ENCODE measurements at regions not wholly inside any gene's neighbourhood (a gene's known extent, or its start where the extent isn't known, plus 50 kb on each side); places are given as distances from the start of the nearest gene placed in this dataset.

GRCh38 chr2:33877348-33878016, 278.4 kb upstream of the FAM98A start:
- H3K4me3 ChIP-seq (ENCODE audit: low read length), result no peak overlapping the region
- H3K27ac ChIP-seq (ENCODE audit: low read length), result no peak overlapping the region
- H3K27me3 ChIP-seq (ENCODE audit: insufficient read depth, low read length), result no peaks in the 10 kb centered on the region
- H3K9ac ChIP-seq (ENCODE audit: low read depth, low read length), result no peak overlapping the region
- no peaks in the 10 kb centered on the region for H3K4me1 ChIP-seq (ENCODE audit: insufficient read depth, low read length)
- H3K9me3 ChIP-seq (ENCODE audit: insufficient read depth, low read depth, low read length), result no peaks in the 10 kb centered on the region
- no peaks in the 10 kb centered on the region for H3K36me3 ChIP-seq (ENCODE audit: insufficient read depth, low read depth, low read length)

DNA sequence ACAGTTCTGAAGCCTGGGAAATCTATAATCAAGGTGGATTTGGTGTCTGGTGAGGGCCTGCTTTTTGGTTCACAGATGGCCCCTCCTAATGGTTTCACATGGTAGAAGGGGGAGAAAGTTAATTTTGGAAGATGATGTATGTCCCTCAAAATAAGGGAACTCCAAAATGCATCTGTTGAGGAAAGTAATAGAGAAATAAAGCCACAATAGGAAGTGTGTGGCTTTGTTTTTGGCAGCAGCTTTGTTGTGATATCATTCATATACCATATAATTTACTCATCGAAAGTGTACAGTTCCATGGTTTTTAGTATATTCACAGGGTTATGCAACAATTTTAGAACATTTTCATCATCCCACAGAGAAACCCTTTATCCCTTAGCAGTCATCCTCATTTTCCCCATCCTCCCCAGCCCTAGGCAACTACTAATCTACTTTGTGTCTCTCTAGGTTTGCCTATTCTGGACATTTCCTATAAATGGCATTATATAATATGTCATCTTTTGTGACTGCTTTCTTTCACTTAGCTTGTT, 274.0 kb upstream of the FAM98A start:
- no peaks in the 10 kb centered on the region for H3K27me3 ChIP-seq (ENCODE audit: insufficient read depth, low read length)
- H3K36me3 ChIP-seq (ENCODE audit: insufficient read depth, low read depth, low read length), result no peaks in the 10 kb centered on the region
- no peak overlapping the region for H3K27ac ChIP-seq (ENCODE audit: low read length)
- H3K4me3 ChIP-seq (ENCODE audit: low read length), result no peak overlapping the region
- H3K4me1 ChIP-seq (ENCODE audit: insufficient read depth, low read length), result 0 out of 2 replicates have a peak, but pooled peaks cover 2% of the 10 kb centered on the region
- no peak overlapping the region for H3K9ac ChIP-seq (ENCODE audit: low read depth, low read length)
- peaks cover 14% of the 10 kb centered on the region for H3K9me3 ChIP-seq (ENCODE audit: insufficient read depth, low read depth, low read length)

DNA sequence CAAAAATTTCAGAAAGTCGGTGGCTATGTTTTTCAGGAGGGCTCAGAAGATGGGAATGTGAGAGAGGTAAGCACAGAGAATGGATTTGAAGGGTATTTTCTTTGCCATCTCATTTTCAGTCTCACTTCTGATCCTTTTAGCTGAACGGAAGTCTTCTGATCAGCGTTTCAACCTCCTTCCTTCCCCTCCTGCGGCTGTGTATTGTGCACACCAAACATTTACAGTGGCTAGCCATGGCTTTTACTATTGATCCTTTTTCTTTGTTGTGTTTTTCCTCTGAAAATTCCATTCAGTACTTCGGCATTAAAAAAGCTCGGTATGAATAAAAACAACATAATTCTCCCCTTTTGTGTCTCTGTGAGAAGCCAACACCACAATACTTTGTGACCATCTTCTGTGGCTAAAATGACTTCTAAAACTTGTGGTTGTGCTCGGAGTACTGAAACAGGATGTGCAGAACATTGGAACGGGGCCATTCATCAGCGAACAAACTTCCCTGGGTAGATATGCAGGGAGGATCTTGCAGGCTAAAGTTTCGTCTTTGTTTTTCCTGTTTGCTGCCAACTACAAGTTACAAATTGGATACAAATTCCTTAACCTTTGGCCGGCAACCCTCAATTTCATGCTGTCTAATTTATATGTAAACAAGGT, 260.8 kb upstream of the FAM98A start:
- Histone ChIP-seq H3K4me1 (ENCODE audit: insufficient read depth, low read length) (peaks cover 8% of the 10 kb centered on the region), H3K9me3 (ENCODE audit: insufficient read depth, low read depth, low read length) (peaks cover 14% of the 10 kb centered on the region; the same call in 1 of the 2 replicates), H3K36me3 (ENCODE audit: insufficient read depth, low read depth, low read length) (no peaks in the 10 kb centered on the region), H3K27ac (ENCODE audit: low read length) (no peak overlapping the region), H3K4me3 (ENCODE audit: low read length) (no peak overlapping the region), H3K27me3 (ENCODE audit: insufficient read depth, low read length) (no peaks in the 10 kb centered on the region), H3K9ac (ENCODE audit: low read depth, low read length) (no peak overlapping the region)

DNA sequence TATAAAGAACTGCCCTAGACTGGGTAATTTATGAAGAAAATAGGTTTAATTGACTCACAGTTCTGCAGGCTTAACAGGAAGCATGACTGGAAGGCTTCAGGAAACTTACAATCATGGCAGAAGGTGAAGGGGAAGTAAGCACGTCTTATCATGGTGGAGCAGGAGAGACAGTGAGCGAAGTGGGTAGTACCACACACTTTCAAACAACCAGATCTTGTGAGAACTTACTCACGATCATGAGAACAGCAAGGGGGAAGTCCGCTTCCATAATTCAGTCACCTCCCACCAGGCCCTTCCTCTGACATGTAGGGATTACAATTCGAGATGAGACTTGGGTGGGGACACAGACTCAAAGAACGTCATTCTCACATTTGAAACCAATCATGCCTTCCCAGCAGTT, 260.1 kb upstream of the FAM98A start:
- no peak overlapping the region for H3K4me3 ChIP-seq (ENCODE audit: low read length)
- no peaks in the 10 kb centered on the region for H3K36me3 ChIP-seq (ENCODE audit: insufficient read depth, low read depth, low read length)
- H3K4me1 ChIP-seq (ENCODE audit: insufficient read depth, low read length), result peaks cover 8% of the 10 kb centered on the region
- no peaks in the 10 kb centered on the region for H3K27me3 ChIP-seq (ENCODE audit: insufficient read depth, low read length)
- no peak overlapping the region for H3K27ac ChIP-seq (ENCODE audit: low read length)
- H3K9ac ChIP-seq (ENCODE audit: low read depth, low read length), result no peak overlapping the region
- peaks cover 22% of the 10 kb centered on the region for H3K9me3 ChIP-seq (ENCODE audit: insufficient read depth, low read depth, low read length)

DNA sequence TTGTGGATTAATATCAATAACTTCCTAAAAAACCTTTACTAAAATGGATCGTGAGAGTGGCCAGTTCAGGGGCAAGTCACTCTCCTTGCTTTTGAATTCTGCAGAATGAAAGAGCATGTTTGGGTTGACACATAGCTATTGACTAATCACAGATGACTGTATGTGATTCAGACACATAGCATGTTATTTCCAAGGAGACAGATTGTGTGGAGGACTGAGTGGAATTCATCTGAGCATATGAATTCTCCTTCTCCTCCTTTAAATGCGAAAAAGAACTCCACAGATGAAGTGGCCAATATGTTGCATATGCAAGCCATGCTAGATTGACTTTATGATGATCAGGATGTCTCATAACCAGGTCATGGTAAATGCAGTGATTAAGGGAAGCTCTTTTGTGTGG, 249.4 kb upstream of the FAM98A start:
- H3K4me1 ChIP-seq (ENCODE audit: insufficient read depth, low read length), result no peaks in the 10 kb centered on the region
- H3K36me3 ChIP-seq (ENCODE audit: insufficient read depth, low read depth, low read length), result no peaks in the 10 kb centered on the region
- no peak overlapping the region for H3K27ac ChIP-seq (ENCODE audit: low read length)
- no peak overlapping the region for H3K9ac ChIP-seq (ENCODE audit: low read depth, low read length)
- H3K27me3 ChIP-seq (ENCODE audit: insufficient read depth, low read length), result no peaks in the 10 kb centered on the region
- H3K4me3 ChIP-seq (ENCODE audit: low read length), result no peak overlapping the region
- H3K9me3 ChIP-seq (ENCODE audit: insufficient read depth, low read depth, low read length), result peaks cover 34% of the 10 kb centered on the region

- no peak overlapping the region for H3K27ac ChIP-seq (ENCODE audit: low read length)
- no peaks in the 10 kb centered on the region for H3K9me3 ChIP-seq (ENCODE audit: insufficient read depth, low read depth, low read length)
- no peaks in the 10 kb centered on the region for H3K27me3 ChIP-seq (ENCODE audit: insufficient read depth, low read length)
- no peaks in the 10 kb centered on the region for H3K36me3 ChIP-seq (ENCODE audit: insufficient read depth, low read depth, low read length)
- no peaks in the 10 kb centered on the region for H3K4me1 ChIP-seq (ENCODE audit: insufficient read depth, low read length)
- no peak overlapping the region for H3K4me3 ChIP-seq (ENCODE audit: low read length)
- no peak overlapping the region for H3K9ac ChIP-seq (ENCODE audit: low read depth, low read length)
Observed at GRCh38 chr2:33839791-33840190, 240.7 kb upstream of the FAM98A start.

DNA sequence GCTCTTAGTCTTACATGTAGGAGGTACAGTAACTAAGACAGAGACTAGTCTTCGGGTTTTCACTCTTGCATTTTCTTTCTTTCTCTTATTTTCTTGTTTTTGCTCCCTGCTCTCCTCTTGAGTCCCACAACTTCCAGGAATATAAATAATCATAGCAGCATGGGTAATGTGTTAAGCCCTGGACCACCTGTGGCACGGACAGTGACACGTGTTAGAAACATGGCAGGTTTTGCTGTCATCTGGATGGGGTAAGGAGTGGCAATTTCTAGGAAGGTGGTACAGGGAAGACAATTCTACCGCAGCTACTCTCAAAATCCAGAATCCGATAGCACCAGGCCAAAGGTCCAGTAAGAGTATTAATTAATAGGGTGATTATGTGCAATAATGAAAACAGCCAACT, 237.5 kb upstream of the FAM98A start:
- no peaks in the 10 kb centered on the region for H3K4me1 ChIP-seq (ENCODE audit: insufficient read depth, low read length)
- H3K9ac ChIP-seq (ENCODE audit: low read depth, low read length), result no peak overlapping the region
- H3K9me3 ChIP-seq (ENCODE audit: insufficient read depth, low read depth, low read length), result no peaks in the 10 kb centered on the region
- no peaks in the 10 kb centered on the region for H3K27me3 ChIP-seq (ENCODE audit: insufficient read depth, low read length)
- H3K27ac ChIP-seq (ENCODE audit: low read length), result no peak overlapping the region
- H3K36me3 ChIP-seq (ENCODE audit: insufficient read depth, low read depth, low read length), result no peaks in the 10 kb centered on the region
- H3K4me3 ChIP-seq (ENCODE audit: low read length), result no peak overlapping the region

- no peaks in the 10 kb centered on the region for H3K36me3 ChIP-seq (ENCODE audit: insufficient read depth, low read depth, low read length)
- no peaks in the 10 kb centered on the region for H3K4me1 ChIP-seq (ENCODE audit: insufficient read depth, low read length)
- no peaks in the 10 kb centered on the region for H3K9me3 ChIP-seq (ENCODE audit: insufficient read depth, low read depth, low read length)
- H3K27me3 ChIP-seq (ENCODE audit: insufficient read depth, low read length), result no peaks in the 10 kb centered on the region
- no peak overlapping the region for H3K9ac ChIP-seq (ENCODE audit: low read depth, low read length)
- no peak overlapping the region for H3K27ac ChIP-seq (ENCODE audit: low read length)
- H3K4me3 ChIP-seq (ENCODE audit: low read length), result no peak overlapping the region
Observed at GRCh38 chr2:33835911-33836310, 236.8 kb upstream of the FAM98A start.

- H3K9me3 ChIP-seq (ENCODE audit: insufficient read depth, low read depth, low read length), result no peaks in the 10 kb centered on the region
- no peak overlapping the region for H3K27ac ChIP-seq (ENCODE audit: low read length)
- no peaks in the 10 kb centered on the region for H3K4me1 ChIP-seq (ENCODE audit: insufficient read depth, low read length)
- H3K36me3 ChIP-seq (ENCODE audit: insufficient read depth, low read depth, low read length), result no peaks in the 10 kb centered on the region
- no peak overlapping the region for H3K4me3 ChIP-seq (ENCODE audit: low read length)
- H3K27me3 ChIP-seq (ENCODE audit: insufficient read depth, low read length), result no peaks in the 10 kb centered on the region
- H3K9ac ChIP-seq (ENCODE audit: low read depth, low read length), result no peak overlapping the region
Observed at GRCh38 chr2:33822964-33823363, 223.9 kb upstream of the FAM98A start.

- Histone ChIP-seq H3K27me3 (ENCODE audit: insufficient read depth, low read length) (no peaks in the 10 kb centered on the region), H3K4me3 (ENCODE audit: low read length) (no peak overlapping the region), H3K4me1 (ENCODE audit: insufficient read depth, low read length) (peaks cover 19% of the 10 kb centered on the region), H3K36me3 (ENCODE audit: insufficient read depth, low read depth, low read length) (no peaks in the 10 kb centered on the region), H3K9ac (ENCODE audit: low read depth, low read length) (no peak overlapping the region), H3K27ac (ENCODE audit: low read length) (no peak overlapping the region), H3K9me3 (ENCODE audit: insufficient read depth, low read depth, low read length) (no peaks in the 10 kb centered on the region)
Observed at GRCh38 chr2:33812707-33813106, 213.6 kb upstream of the FAM98A start.

GRCh38 chr2:33810046-33810835, 211.1 kb upstream of the FAM98A start:
- Histone ChIP-seq H3K27ac (ENCODE audit: low read length) (no peak overlapping the region), H3K4me3 (ENCODE audit: low read length) (no peak overlapping the region), H3K9me3 (ENCODE audit: insufficient read depth, low read depth, low read length) (no peaks in the 10 kb centered on the region), H3K36me3 (ENCODE audit: insufficient read depth, low read depth, low read length) (no peaks in the 10 kb centered on the region), H3K9ac (ENCODE audit: low read depth, low read length) (no peak overlapping the region), H3K27me3 (ENCODE audit: insufficient read depth, low read length) (no peaks in the 10 kb centered on the region), H3K4me1 (ENCODE audit: insufficient read depth, low read length) (peaks cover 19% of the 10 kb centered on the region)

Data from iPS-20b (cell line).